HL-60 (cell line): ENCODE measurements at regions not wholly inside any gene's neighbourhood (a gene's known extent, or its start where the extent isn't known, plus 50 kb on each side); places are given as distances from the start of the nearest gene placed in this dataset.

ENCODE experiments used
- DNase-seq, 2 experiments: peaks; one replicate each; pipeline ENCODE4 v3.0.0-alpha.2; 2010 to 2020; ENCODE audit warnings: low read depth in 1 of 2, low spot score in 1 of 2
- H3K27ac ChIP-seq: fragments of 250-450 bp; sonication (Bioruptor Pico); replicated peaks from 2 replicates; pipeline ENCODE4 v1.5.1; 2020; ENCODE audit warnings: mild to moderate bottlenecking, moderate library complexity
- H3K27me3 ChIP-seq: fragments of 250-450 bp; sonication (Bioruptor Pico); 2 replicates; pipeline ENCODE4 v1.5.1; 2021; ENCODE audit warnings: mild to moderate bottlenecking, moderate library complexity; ENCODE audit not compliant: insufficient read depth, poor library complexity, severe bottlenecking
- H3K4me3 ChIP-seq: replicated peaks from 2 replicates; pipeline ENCODE4 v1.5.1; 2011; ENCODE audit warnings: mild to moderate bottlenecking, control low read depth, low read length; ENCODE audit not compliant: insufficient read depth
- GABPA ChIP-seq: IDR thresholded peaks from 2 replicates; pipeline ENCODE4 v1.6.1; 2012; ENCODE audit warnings: low read depth
- POLR2AphosphoS5 ChIP-seq: IDR thresholded peaks from 2 replicates; pipeline ENCODE4 v1.6.1; 2012; ENCODE audit warnings: low read depth
- SPI1 ChIP-seq: IDR thresholded peaks from 2 replicates; pipeline ENCODE4 v1.6.1; 2012; ENCODE audit warnings: low read depth, mild to moderate bottlenecking, borderline replicate concordance
- TF ChIP-seq, protein P1 (sequence below): IDR thresholded peaks from one replicate; pipeline ENCODE4 v1.5.1; 2011; ENCODE audit warnings: low read length, control low read depth, inconsistent platforms; ENCODE audit not compliant: insufficient read depth
- TF ChIP-seq, protein P2 (sequence below): IDR thresholded peaks from 2 replicates; pipeline ENCODE4 v1.6.1; 2012; ENCODE audit warnings: low read depth; ENCODE audit not compliant: insufficient replicate concordance

DNA sequence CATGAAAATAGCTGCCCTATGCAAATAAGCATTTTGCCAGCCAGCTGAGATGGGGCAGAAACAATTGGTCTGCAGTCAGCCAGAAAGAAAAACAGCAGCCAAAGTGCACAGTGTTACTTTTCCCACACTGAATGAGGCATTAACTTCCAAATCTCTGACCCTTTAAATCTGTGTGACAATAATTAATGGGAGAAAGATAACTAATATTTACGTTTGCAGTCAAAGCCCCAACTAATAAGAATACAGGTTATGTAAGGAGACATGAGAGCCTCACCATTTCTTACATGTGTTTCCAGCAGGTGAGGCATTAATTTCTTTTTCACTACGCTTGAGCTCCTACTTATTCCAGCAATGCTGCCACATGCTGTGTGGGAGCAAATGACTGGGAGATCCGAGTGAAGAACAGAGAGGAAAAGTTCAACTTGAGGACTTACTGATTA, 339.0 kb downstream of the SATB2 start:
- TF ChIP-seq GABPA = no peak
- no peak for TF ChIP-seq SPI1
- TF ChIP-seq, protein P1, sequence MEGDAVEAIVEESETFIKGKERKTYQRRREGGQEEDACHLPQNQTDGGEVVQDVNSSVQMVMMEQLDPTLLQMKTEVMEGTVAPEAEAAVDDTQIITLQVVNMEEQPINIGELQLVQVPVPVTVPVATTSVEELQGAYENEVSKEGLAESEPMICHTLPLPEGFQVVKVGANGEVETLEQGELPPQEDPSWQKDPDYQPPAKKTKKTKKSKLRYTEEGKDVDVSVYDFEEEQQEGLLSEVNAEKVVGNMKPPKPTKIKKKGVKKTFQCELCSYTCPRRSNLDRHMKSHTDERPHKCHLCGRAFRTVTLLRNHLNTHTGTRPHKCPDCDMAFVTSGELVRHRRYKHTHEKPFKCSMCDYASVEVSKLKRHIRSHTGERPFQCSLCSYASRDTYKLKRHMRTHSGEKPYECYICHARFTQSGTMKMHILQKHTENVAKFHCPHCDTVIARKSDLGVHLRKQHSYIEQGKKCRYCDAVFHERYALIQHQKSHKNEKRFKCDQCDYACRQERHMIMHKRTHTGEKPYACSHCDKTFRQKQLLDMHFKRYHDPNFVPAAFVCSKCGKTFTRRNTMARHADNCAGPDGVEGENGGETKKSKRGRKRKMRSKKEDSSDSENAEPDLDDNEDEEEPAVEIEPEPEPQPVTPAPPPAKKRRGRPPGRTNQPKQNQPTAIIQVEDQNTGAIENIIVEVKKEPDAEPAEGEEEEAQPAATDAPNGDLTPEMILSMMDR = no peak
- no peak for TF ChIP-seq POLR2AphosphoS5
- TF ChIP-seq, protein P2, sequence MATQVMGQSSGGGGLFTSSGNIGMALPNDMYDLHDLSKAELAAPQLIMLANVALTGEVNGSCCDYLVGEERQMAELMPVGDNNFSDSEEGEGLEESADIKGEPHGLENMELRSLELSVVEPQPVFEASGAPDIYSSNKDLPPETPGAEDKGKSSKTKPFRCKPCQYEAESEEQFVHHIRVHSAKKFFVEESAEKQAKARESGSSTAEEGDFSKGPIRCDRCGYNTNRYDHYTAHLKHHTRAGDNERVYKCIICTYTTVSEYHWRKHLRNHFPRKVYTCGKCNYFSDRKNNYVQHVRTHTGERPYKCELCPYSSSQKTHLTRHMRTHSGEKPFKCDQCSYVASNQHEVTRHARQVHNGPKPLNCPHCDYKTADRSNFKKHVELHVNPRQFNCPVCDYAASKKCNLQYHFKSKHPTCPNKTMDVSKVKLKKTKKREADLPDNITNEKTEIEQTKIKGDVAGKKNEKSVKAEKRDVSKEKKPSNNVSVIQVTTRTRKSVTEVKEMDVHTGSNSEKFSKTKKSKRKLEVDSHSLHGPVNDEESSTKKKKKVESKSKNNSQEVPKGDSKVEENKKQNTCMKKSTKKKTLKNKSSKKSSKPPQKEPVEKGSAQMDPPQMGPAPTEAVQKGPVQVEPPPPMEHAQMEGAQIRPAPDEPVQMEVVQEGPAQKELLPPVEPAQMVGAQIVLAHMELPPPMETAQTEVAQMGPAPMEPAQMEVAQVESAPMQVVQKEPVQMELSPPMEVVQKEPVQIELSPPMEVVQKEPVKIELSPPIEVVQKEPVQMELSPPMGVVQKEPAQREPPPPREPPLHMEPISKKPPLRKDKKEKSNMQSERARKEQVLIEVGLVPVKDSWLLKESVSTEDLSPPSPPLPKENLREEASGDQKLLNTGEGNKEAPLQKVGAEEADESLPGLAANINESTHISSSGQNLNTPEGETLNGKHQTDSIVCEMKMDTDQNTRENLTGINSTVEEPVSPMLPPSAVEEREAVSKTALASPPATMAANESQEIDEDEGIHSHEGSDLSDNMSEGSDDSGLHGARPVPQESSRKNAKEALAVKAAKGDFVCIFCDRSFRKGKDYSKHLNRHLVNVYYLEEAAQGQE = no peak
- Histone ChIP-seq H3K27me3 (peaks cover 2% of the 10 kb centered on the region), H3K27ac (no peak overlapping the region), H3K4me3 (no peak overlapping the region)
- DNase-seq = no peak

DNA sequence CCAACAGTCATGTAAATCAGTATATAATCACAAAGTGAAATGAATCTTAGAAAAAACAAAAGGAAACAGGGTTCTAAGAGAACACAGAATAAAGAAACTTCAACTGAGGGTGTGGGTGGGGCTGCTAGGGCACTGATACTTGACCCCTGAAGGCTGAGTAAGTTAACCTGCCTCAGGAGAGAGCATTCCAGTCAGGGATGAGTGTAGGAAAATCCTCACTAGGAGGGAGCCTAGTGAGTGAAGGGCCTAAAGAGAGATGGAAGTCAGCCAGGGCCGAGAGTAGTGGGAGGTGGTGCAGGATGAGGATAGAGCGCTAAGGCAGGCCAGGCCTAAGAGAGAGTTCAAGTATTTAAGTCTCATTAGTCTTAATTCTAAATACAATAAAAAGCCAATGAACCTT, 342.6 kb downstream of the SATB2 start:
- TF ChIP-seq POLR2AphosphoS5 (no peak), GABPA (no peak), SPI1 (no peak)
- TF ChIP-seq, protein P1 = no peak
- TF ChIP-seq, protein P2 = no peak
- DNase-seq = no peak
- Histone ChIP-seq H3K27me3 (no peaks in the 10 kb centered on the region), H3K4me3 (no peak overlapping the region), H3K27ac (no peak overlapping the region)

DNA sequence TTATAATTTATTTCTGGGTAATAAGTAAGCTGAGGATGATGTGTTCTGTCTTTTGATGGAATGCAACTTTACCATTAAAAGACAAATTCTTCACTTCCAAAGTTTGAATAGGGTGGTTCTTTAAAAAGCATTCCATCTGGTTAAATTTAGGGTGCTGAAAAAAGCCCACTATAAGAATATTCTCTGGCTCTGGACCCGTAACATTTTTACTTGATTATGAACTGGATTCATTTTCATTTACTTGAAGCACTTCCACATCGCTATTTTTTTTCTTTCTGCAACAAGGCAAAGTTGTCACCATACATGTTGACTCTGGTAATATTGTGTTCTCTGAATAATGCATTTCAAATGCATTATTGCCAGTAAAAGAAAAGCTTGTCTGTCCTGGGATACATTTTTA, 344.6 kb downstream of the SATB2 start:
- Histone ChIP-seq H3K4me3 (no peak overlapping the region), H3K27ac (no peak overlapping the region), H3K27me3 (no peaks in the 10 kb centered on the region)
- no peak for TF ChIP-seq GABPA
- no peak for TF ChIP-seq POLR2AphosphoS5
- TF ChIP-seq, protein P1 = no peak
- TF ChIP-seq SPI1 = no peak
- TF ChIP-seq, protein P2 = no peak
- DNase-seq = no peak
